Keratinocyte (primary cell): ENCODE measurements at regions not wholly inside any gene's neighbourhood (a gene's known extent, or its start where the extent isn't known, plus 50 kb on each side); places are given as distances from the start of the nearest gene placed in this dataset.
A peak's percentile ranks its signal among the peaks of the same experiment; 100 is the strongest.

ENCODE experiments used
- DNase-seq: peaks from one replicate; pipeline ENCODE4 v3.0.0-alpha.2; 2011; ENCODE audit warnings: low read depth, missing footprints, low spot score
- FAIRE-seq: peaks from 2 replicates; lab custom pipeline; 2011; peaks lifted over from hg19 to GRCh38; lab: Jason Lieb, UNC
- H2AFZ ChIP-seq: 2 replicates; pipeline ENCODE4 v1.6.0; 2012; ENCODE audit warnings: low read length, control low read depth, inconsistent platforms; ENCODE audit not compliant: control insufficient read depth
- H3K27ac ChIP-seq: 2 replicates; pipeline ENCODE4 v1.5.1; 2011; ENCODE audit warnings: low read length; ENCODE audit not compliant: control insufficient read depth, insufficient read depth
- H3K27me3 ChIP-seq: 3 replicates; pipeline ENCODE4 v1.6.0; 2011; ENCODE audit warnings: low read length; ENCODE audit not compliant: control insufficient read depth, insufficient read depth; ENCODE audit errors: extremely low read depth
- H3K36me3 ChIP-seq, 2 experiments: 2 replicates in 1 of 2; 3 replicates in 1 of 2; pipeline ENCODE4 v1.5.1; 2011; ENCODE audit warnings: low read length in 2 of 2, mild to moderate bottlenecking in 1 of 2; ENCODE audit not compliant: control insufficient read depth in 2 of 2, insufficient read depth in 2 of 2; ENCODE audit errors: extremely low read depth in 1 of 2
- H3K4me1 ChIP-seq: 3 replicates; pipeline ENCODE4 v1.5.1; 2011; ENCODE audit warnings: low read length; ENCODE audit not compliant: control insufficient read depth, insufficient read depth; ENCODE audit errors: extremely low read depth
- H3K4me2 ChIP-seq: 3 replicates; pipeline ENCODE4 v1.6.0; 2011; ENCODE audit warnings: low read depth, low read length; ENCODE audit not compliant: control insufficient read depth, insufficient read depth; ENCODE audit errors: extremely low read depth
- H3K4me3 ChIP-seq, 3 experiments: fragments of 200-600 bp in 1 of 3; sonication (generic) in 1 of 3; 2 replicates in 2 of 3; 3 replicates in 1 of 3; pipeline ENCODE4 v1.5.1; 2011 to 2016; ENCODE audit warnings: low read length in 3 of 3, mild to moderate bottlenecking in 3 of 3, control low read depth in 2 of 3, inconsistent platforms in 1 of 3, low read depth in 1 of 3, mixed read lengths in 1 of 3, mixed run types in 1 of 3, moderate library complexity in 1 of 3; ENCODE audit not compliant: control insufficient read depth in 2 of 3, insufficient read depth in 2 of 3; ENCODE audit errors: extremely low read depth in 1 of 3
- H3K79me2 ChIP-seq: 2 replicates; pipeline ENCODE4 v1.6.0; 2012; ENCODE audit warnings: low read length; ENCODE audit not compliant: control insufficient read depth, insufficient read depth
- H3K9ac ChIP-seq: 3 replicates; pipeline ENCODE4 v1.6.0; 2011; ENCODE audit warnings: low read length; ENCODE audit not compliant: control insufficient read depth, insufficient read depth; ENCODE audit errors: extremely low read depth
- H3K9me1 ChIP-seq: 3 replicates; pipeline ENCODE4 v1.6.0; 2011; ENCODE audit warnings: low read length; ENCODE audit not compliant: control insufficient read depth, insufficient read depth; ENCODE audit errors: extremely low read depth
- H3K9me3 ChIP-seq: 2 replicates; pipeline ENCODE4 v1.5.1; 2012; ENCODE audit warnings: low read depth, low read length; ENCODE audit not compliant: control insufficient read depth
- H4K20me1 ChIP-seq: 3 replicates; pipeline ENCODE4 v1.6.0; 2011; ENCODE audit warnings: low read length; ENCODE audit not compliant: control insufficient read depth, insufficient read depth; ENCODE audit errors: extremely low read depth
- EZH2 ChIP-seq: IDR thresholded peaks from one replicate; pipeline ENCODE4 v1.6.1; 2012; ENCODE audit warnings: inconsistent platforms, mild to moderate bottlenecking, low read length, moderate library complexity
- dilution Hi-C: fragments of 300-500 bp; cut with MboI; formaldehyde crosslinking; loops from one replicate; pipeline ENCODE4 v1.7.0; 2020; ENCODE audit warnings: low sequenced_read_pairs; ENCODE audit not compliant: extremely low pct_ligation_motif_present
- TF ChIP-seq, protein P1 (sequence below), 3 experiments: IDR thresholded peaks in 1 of 3; conservative IDR thresholded peaks in 1 of 3; optimal IDR thresholded peaks in 1 of 3; 2 replicates in 2 of 3; 3 replicates in 1 of 3; pipeline versions ENCODE3 to v1.5.1; 2011; ENCODE audit warnings: low read length in 3 of 3, mild to moderate bottlenecking in 3 of 3, moderate library complexity in 2 of 3, control low read depth in 1 of 3, inconsistent platforms in 1 of 3; ENCODE audit not compliant: insufficient read depth in 2 of 3; ENCODE audit errors: extremely low read depth in 1 of 3

- no peaks in the 10 kb centered on the region for H4K20me1 ChIP-seq
- peak overlapping the region in 1 of 3 experiments; percentile 53 for H3K4me3 ChIP-seq
- peaks cover 19% of the 10 kb centered on the region for H3K4me1 ChIP-seq
- H3K27ac ChIP-seq = peak overlapping the region; percentile 82
- peak overlapping the region; percentile 73 for H3K4me2 ChIP-seq
- no peaks in the 10 kb centered on the region for H3K79me2 ChIP-seq
- H3K27me3 ChIP-seq = no peaks in the 10 kb centered on the region
- DNase-seq (no peak), FAIRE-seq (no peak)
- peak overlapping the region; percentile 79 for H2AFZ ChIP-seq
- no peaks in the 10 kb centered on the region for H3K36me3 ChIP-seq
- no peak for TF ChIP-seq EZH2
- TF ChIP-seq, protein P1, sequence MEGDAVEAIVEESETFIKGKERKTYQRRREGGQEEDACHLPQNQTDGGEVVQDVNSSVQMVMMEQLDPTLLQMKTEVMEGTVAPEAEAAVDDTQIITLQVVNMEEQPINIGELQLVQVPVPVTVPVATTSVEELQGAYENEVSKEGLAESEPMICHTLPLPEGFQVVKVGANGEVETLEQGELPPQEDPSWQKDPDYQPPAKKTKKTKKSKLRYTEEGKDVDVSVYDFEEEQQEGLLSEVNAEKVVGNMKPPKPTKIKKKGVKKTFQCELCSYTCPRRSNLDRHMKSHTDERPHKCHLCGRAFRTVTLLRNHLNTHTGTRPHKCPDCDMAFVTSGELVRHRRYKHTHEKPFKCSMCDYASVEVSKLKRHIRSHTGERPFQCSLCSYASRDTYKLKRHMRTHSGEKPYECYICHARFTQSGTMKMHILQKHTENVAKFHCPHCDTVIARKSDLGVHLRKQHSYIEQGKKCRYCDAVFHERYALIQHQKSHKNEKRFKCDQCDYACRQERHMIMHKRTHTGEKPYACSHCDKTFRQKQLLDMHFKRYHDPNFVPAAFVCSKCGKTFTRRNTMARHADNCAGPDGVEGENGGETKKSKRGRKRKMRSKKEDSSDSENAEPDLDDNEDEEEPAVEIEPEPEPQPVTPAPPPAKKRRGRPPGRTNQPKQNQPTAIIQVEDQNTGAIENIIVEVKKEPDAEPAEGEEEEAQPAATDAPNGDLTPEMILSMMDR (optimal IDR thresholded peaks at IDR 0.05 in 1 of 3, IDR thresholded peaks at IDR 0.05 in 1 of 3, conservative IDR thresholded peaks at IDR 0.05 in 1 of 3; ENCODE audit: extremely low read depth in 1 of 3, insufficient read depth in 2 of 3, low read length in 3 of 3) = peak; percentile 10 to 27 (median 23)
- H3K9me3 ChIP-seq = no peaks in the 10 kb centered on the region
- H3K9me1 ChIP-seq = no peaks in the 10 kb centered on the region
- dilution Hi-C loops = no loop called here
- H3K9ac ChIP-seq = peak overlapping the region; percentile 56
Measured at GRCh38 chr3:182364323-182364722, 429.0 kb upstream of the ATP11B start.

DNA sequence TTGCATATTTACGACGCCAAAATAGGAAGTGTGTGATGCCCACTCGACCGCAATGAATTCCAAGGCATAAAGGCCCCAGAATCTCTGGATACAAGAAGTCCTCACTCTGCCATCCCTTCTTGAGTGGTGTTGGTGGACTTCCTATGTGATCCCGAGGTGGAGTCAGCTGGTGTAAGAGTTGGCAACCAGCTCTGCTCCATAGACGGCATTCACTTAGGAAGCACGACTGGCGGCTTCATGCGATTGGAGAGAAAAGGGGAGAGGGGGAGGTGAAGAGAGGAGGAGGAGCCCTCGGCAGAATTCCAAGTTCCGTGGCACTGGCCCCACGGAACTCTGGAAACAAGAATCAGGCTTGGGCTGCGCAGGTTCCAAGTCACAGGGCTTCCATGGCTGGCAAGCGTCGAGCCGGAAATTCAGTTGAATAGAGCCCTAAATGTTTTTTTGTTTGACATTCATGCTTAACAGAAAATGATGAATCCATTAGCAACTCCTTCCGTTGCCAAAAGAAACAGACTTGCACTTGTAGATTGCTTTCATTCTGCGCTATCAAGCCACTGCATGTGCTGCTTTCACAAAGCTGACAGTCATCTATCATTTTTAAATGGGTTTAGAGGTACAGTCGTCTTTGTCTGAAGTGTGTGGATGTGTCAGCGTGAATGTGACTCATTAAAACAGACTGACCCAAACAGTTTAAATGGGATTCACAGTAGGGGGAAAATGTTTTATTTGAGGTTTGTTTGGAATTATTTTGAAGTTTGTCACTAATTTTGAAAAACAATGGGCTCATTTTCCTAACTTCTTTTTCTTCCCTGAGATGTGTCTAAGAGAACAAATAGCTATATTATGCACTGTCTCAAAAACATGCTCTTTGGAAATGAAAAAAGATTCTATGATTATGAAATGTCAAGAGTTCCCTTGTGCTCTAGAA, 428.3 kb upstream of the ATP11B start:
- no peaks in the 10 kb centered on the region for H3K9me1 ChIP-seq
- peaks cover 19% of the 10 kb centered on the region for H3K4me1 ChIP-seq
- H3K4me3 ChIP-seq = peak overlapping the region in 2 of 3 experiments; percentile 4 to 53
- peak overlapping the region; percentile 82 for H3K27ac ChIP-seq
- dilution Hi-C loops = no loop called here
- H3K9me3 ChIP-seq = no peaks in the 10 kb centered on the region
- peak overlapping the region; percentile 73 for H3K4me2 ChIP-seq
- H2AFZ ChIP-seq = peak overlapping the region; percentile 79
- peak; percentile 90 for FAIRE-seq
- peak; percentile 84 for DNase-seq
- no peaks in the 10 kb centered on the region for H3K36me3 ChIP-seq
- H3K79me2 ChIP-seq = no peaks in the 10 kb centered on the region
- H3K9ac ChIP-seq = peak overlapping the region; percentile 56
- TF ChIP-seq, protein P1 (optimal IDR thresholded peaks at IDR 0.05 in 1 of 3, IDR thresholded peaks at IDR 0.05 in 1 of 3, conservative IDR thresholded peaks at IDR 0.05 in 1 of 3; ENCODE audit: extremely low read depth in 1 of 3, insufficient read depth in 2 of 3, low read length in 3 of 3) = no peak
- no peak for TF ChIP-seq EZH2
- no peaks in the 10 kb centered on the region for H4K20me1 ChIP-seq
- H3K27me3 ChIP-seq = no peaks in the 10 kb centered on the region
